C4-2B (cell line): ENCODE measurements at regions not wholly inside any gene's neighbourhood (a gene's known extent, or its start where the extent isn't known, plus 50 kb on each side); places are given as distances from the start of the nearest gene placed in this dataset.

ENCODE experiments used
- CTCF ChIP-seq: fragments of 450-650 bp; conservative IDR thresholded peaks from 2 replicates; pipeline ENCODE4 v1.5.1; 2017; ENCODE audit warnings: mild to moderate bottlenecking
- ZFX ChIP-seq: fragments of 450-650 bp; IDR thresholded peaks from 2 replicates; pipeline ENCODE4 v1.6.1; 2017

GRCh38 chr16:86865851-86866662 lies 287.7 kb downstream of the FOXL1 start:
- TF ChIP-seq CTCF (no peak), ZFX (no peak)
